MM.1S (cell line): ENCODE measurements at regions not wholly inside any gene's neighbourhood (a gene's known extent, or its start where the extent isn't known, plus 50 kb on each side); places are given as distances from the start of the nearest gene placed in this dataset.

Experiments used
- CTCF ChIP-seq: fragments of 300-600 bp; sonication (generic); IDR thresholded peaks from 2 replicates; pipeline ENCODE4 v1.5.1; 2016; ENCODE audit warnings: antibody characterized with exemption, low read length, mixed read lengths
- EZH2 ChIP-seq: fragments of 300-600 bp; sonication (generic); optimal IDR thresholded peaks from 2 replicates; pipeline ENCODE3; 2017; ENCODE audit warnings: low read depth, mild to moderate bottlenecking, antibody characterized with exemption, low read length, mixed read lengths
- EZH2phosphoT487 ChIP-seq: fragments of 300-600 bp; sonication (generic); IDR thresholded peaks from 2 replicates; pipeline ENCODE4 v1.6.1; 2018; ENCODE audit warnings: antibody characterized with exemption, low read length

GRCh38 chr3:16121391-16121790 is 53.1 kb upstream of the GALNT15 start:
- TF ChIP-seq CTCF (no peak), EZH2 (no peak), EZH2phosphoT487 (no peak)
